HepG2 (cell line): ENCODE measurements at regions not wholly inside any gene's neighbourhood (a gene's known extent, or its start where the extent isn't known, plus 50 kb on each side); places are given as distances from the start of the nearest gene placed in this dataset.

Source experiments
- ATAC-seq: fragments of 200-7000 bp; cut with Tn5 transposase; 3 replicates; pipeline ENCODE4 v1.9.1; 2020; ENCODE audit warnings: mild to moderate bottlenecking, moderate library complexity
- BruUV-seq: library from RNA; stranded (reverse); fragments of 400-500 nt; replicated peaks from 2 replicates; lab custom pipeline; 2021; lab: Mats Ljungman, UMichigan
- CTCF ChIA-PET: fragments of 300-600 bp; formaldehyde crosslinking; extraction: SDS; loops from one replicate; lab custom pipeline; 2021; ENCODE audit warnings: low total read pairs, inconsistent platforms, low intra/inter-chr PET ratio; lab: Yijun Ruan, JAX
- POLR2A ChIA-PET: fragments of 350-600 bp; sonication (Branson Sonifier 250); formaldehyde crosslinking; loops from one replicate; lab custom pipeline; 2020; ENCODE audit warnings: antibody characterized with exemption, inconsistent platforms; lab: Yijun Ruan, JAX
- DNase-seq: peaks from one replicate; pipeline ENCODE4 v3.0.0-alpha.2; 2015; ENCODE audit warnings: low spot score
- FAIRE-seq: peaks from 3 replicates; lab custom pipeline; 2011; peaks lifted over from hg19 to GRCh38; lab: Jason Lieb, UNC
- H2AFZ ChIP-seq: one replicate; pipeline ENCODE4 v1.6.1; 2011; ENCODE audit warnings: low read length, inconsistent platforms
- H3K27ac ChIP-seq: fragments of 300-600 bp; 3 replicates; pipeline ENCODE4 v1.8.0; 2011; ENCODE audit warnings: mixed run types, mild to moderate bottlenecking, mixed read lengths, low read length, inconsistent platforms; ENCODE audit not compliant: insufficient read depth; ENCODE audit errors: extremely low read length
- H3K27me3 ChIP-seq, 2 experiments: fragments of 200-600 bp in 1 of 2; 2 replicates in 1 of 2; 3 replicates in 1 of 2; pipeline versions ENCODE4 v1.6.0 to v1.8.0; 2011; ENCODE audit warnings: low read length in 2 of 2, mild to moderate bottlenecking in 2 of 2, moderate library complexity in 2 of 2, inconsistent platforms in 1 of 2; ENCODE audit not compliant: insufficient read depth in 2 of 2, control insufficient read depth in 1 of 2
- H3K36me3 ChIP-seq, 2 experiments: fragments of 200-600 bp in 1 of 2; replicated peaks in 1 of 2; 2 replicates in 1 of 2; 3 replicates in 1 of 2; pipeline versions ENCODE4 v1.5.1 to v1.8.0; 2011; ENCODE audit warnings: low read length in 2 of 2, inconsistent platforms in 1 of 2; ENCODE audit not compliant: insufficient read depth in 2 of 2, control insufficient read depth in 1 of 2
- H3K4me1 ChIP-seq: 2 replicates; pipeline ENCODE4 v1.5.1; 2012; ENCODE audit warnings: low read length, inconsistent platforms; ENCODE audit not compliant: insufficient read depth
- H3K4me2 ChIP-seq: 2 replicates; pipeline ENCODE4 v1.6.0; 2011; ENCODE audit warnings: low read depth, low read length, inconsistent platforms
- H3K4me3 ChIP-seq, 3 experiments: fragments of 200-600 bp in 1 of 3; sonication (generic), shearing (Covaris generic) in 1 of 3; replicated peaks in 1 of 3; 2 replicates each; pipeline ENCODE4 v1.5.1; 2011 to 2016; ENCODE audit warnings: low read length in 3 of 3, inconsistent platforms in 2 of 3, low read depth in 2 of 3, mild to moderate bottlenecking in 2 of 3, control low read depth in 1 of 3, mixed read lengths in 1 of 3; ENCODE audit not compliant: insufficient read depth in 1 of 3
- H3K79me2 ChIP-seq: one replicate; pipeline ENCODE4 v1.6.1; 2011; ENCODE audit warnings: low read length, inconsistent platforms; ENCODE audit not compliant: insufficient read depth
- H3K9ac ChIP-seq: 2 replicates; pipeline ENCODE4 v1.6.0; 2011; ENCODE audit warnings: mild to moderate bottlenecking, low read depth, low read length, inconsistent platforms; ENCODE audit not compliant: insufficient read depth
- H3K9me3 ChIP-seq: 2 replicates; pipeline ENCODE4 v1.5.1; 2012; ENCODE audit warnings: mild to moderate bottlenecking, low read length
- H4K20me1 ChIP-seq: 2 replicates; pipeline ENCODE4 v1.6.0; 2011; ENCODE audit warnings: inconsistent platforms, mild to moderate bottlenecking, low read length, moderate library complexity; ENCODE audit not compliant: insufficient read depth
- GPN1 ChIP-seq: sonication (generic); formaldehyde crosslinking; IDR thresholded peaks from 2 replicates; pipeline ENCODE4 v1.5.1; 2020; ENCODE audit warnings: missing genetic modification reagents, borderline replicate concordance
- HDAC2 ChIP-seq: sonication (generic); formaldehyde crosslinking; IDR thresholded peaks from 2 replicates; pipeline ENCODE4 v1.4.0; 2020; ENCODE audit warnings: missing genetic modification reagents
- HOXA7 ChIP-seq: sonication (generic); formaldehyde crosslinking; IDR thresholded peaks from 2 replicates; pipeline ENCODE4 v1.8.1; 2022; ENCODE audit warnings: mild to moderate bottlenecking, missing genetic modification reagents, moderate library complexity
- KAT7 ChIP-seq: IDR thresholded peaks from 2 replicates; pipeline ENCODE4 v1.6.1; 2018; ENCODE audit warnings: borderline replicate concordance, missing compliant biosample characterization
- MBD4 ChIP-seq: IDR thresholded peaks from 2 replicates; pipeline ENCODE4 v1.6.1; 2012; ENCODE audit warnings: low read length, inconsistent platforms, borderline replicate concordance
- MED1 ChIP-seq: sonication (generic); formaldehyde crosslinking; IDR thresholded peaks from 2 replicates; pipeline ENCODE4 v1.4.0; 2020; ENCODE audit warnings: missing genetic modification reagents
- NFE2L1 ChIP-seq: sonication (generic); formaldehyde crosslinking; IDR thresholded peaks from 2 replicates; pipeline ENCODE4 v1.4.0; 2020; ENCODE audit warnings: missing genetic modification reagents, mild to moderate bottlenecking, borderline replicate concordance
- NFYC ChIP-seq: IDR thresholded peaks from 2 replicates; pipeline ENCODE4 v1.6.1; 2016; ENCODE audit warnings: missing genetic modification reagents, missing compliant biosample characterization
- SATB2 ChIP-seq: sonication (generic); formaldehyde crosslinking; IDR thresholded peaks from 2 replicates; pipeline ENCODE4 v1.5.0; 2020; ENCODE audit warnings: missing genetic modification reagents
- SP2 ChIP-seq: sonication (generic); formaldehyde crosslinking; IDR thresholded peaks from 2 replicates; pipeline ENCODE4 v1.5.1; 2020; ENCODE audit warnings: mild to moderate bottlenecking, missing genetic modification reagents
- SRSF1 ChIP-seq: fragments of 200-400 bp; formaldehyde crosslinking; optimal IDR thresholded peaks from 2 replicates; pipeline ENCODE3; 2017; ENCODE audit warnings: mild to moderate bottlenecking, low read depth, low read length, moderate library complexity
- TIGD3 ChIP-seq: sonication (generic); formaldehyde crosslinking; IDR thresholded peaks from 2 replicates; pipeline ENCODE4 v1.5.1; 2020; ENCODE audit warnings: mild to moderate bottlenecking, missing genetic modification reagents, borderline replicate concordance
- ZBTB4 ChIP-seq: sonication (generic); formaldehyde crosslinking; IDR thresholded peaks from 2 replicates; pipeline ENCODE4 v1.4.0; 2020; ENCODE audit warnings: missing genetic modification reagents, mild to moderate bottlenecking, borderline replicate concordance
- ZNF205 ChIP-seq: IDR thresholded peaks from 2 replicates; pipeline ENCODE4 v1.6.1; 2018; ENCODE audit warnings: missing biosample characterization, missing genetic modification reagents
- ZNF281 ChIP-seq: sonication (generic); formaldehyde crosslinking; IDR thresholded peaks from 2 replicates; pipeline ENCODE4 v1.4.0; 2020; ENCODE audit warnings: missing genetic modification reagents, borderline replicate concordance
- ZNF781 ChIP-seq: sonication (generic); formaldehyde crosslinking; IDR thresholded peaks from 2 replicates; pipeline ENCODE4 v1.5.1; 2020; ENCODE audit warnings: borderline replicate concordance, mild to moderate bottlenecking, missing genetic modification reagents; ENCODE audit errors: not compliant biosample characterization
- ZNF839 ChIP-seq: sonication (generic); formaldehyde crosslinking; IDR thresholded peaks from 2 replicates; pipeline ENCODE4 v1.4.0; 2020; ENCODE audit warnings: missing genetic modification reagents, mild to moderate bottlenecking, borderline replicate concordance
- ZZZ3 ChIP-seq: sonication (generic); formaldehyde crosslinking; IDR thresholded peaks from 2 replicates; pipeline ENCODE4 v1.4.0; 2020; ENCODE audit warnings: missing genetic modification reagents, mild to moderate bottlenecking, borderline replicate concordance
- WGBS: methylation state at CpG from one replicate; pipeline ENCODE4 v1.1.6; 2017; ENCODE audit warnings: low lambda C conversion rate; 5-methylcytosine and 5-hydroxymethylcytosine counted together
- in situ Hi-C: cut with HindIII; loops from 2 replicates; pipeline ENCODE4 v1.10.0; 2017; ENCODE audit warnings: low pct_unique_long_range_greater_than_20kb; ENCODE audit not compliant: extremely low pct_ligation_motif_present
- intact Hi-C: fragments of 100-400 bp; cut with micrococcal nuclease; formaldehyde crosslinking; loops from one replicate; pipeline ENCODE4 v1.10.0; 2022; ENCODE audit not compliant: unreplicated experiment

- Histone ChIP-seq H4K20me1 (no peaks in the 10 kb centered on the region), H3K9me3 (no peaks in the 10 kb centered on the region), H3K4me3 (no peak overlapping the region), H3K4me1 (no peaks in the 10 kb centered on the region), H3K9ac (no peak overlapping the region), H2AFZ (no peak overlapping the region), H3K36me3 (no peaks in the 10 kb centered on the region), H3K27me3 (no peaks in the 10 kb centered on the region; a peak in 1 of 5 replicates), H3K4me2 (no peak overlapping the region), H3K27ac (no peak overlapping the region), H3K79me2 (no peaks in the 10 kb centered on the region)
- POLR2A ChIA-PET: no interaction called here
- intact Hi-C loops: no loop called here
- CTCF ChIA-PET: no interaction called here
- no peak for FAIRE-seq
- DNase-seq: no peak
- no TSS peak for BruUV-seq
- WGBS: 2% methylated on average over 7 of the region's 7 CpGs
- no peak for ATAC-seq
- in situ Hi-C loops: no loop called here
- TF ChIP-seq ZNF839 (CRISPR knock-in tag) (no peak), KAT7 (CRISPR knock-in tag) (no peak), ZNF781 (no peak), GPN1 (CRISPR knock-in tag) (no peak), ZZZ3 (CRISPR knock-in tag) (no peak), HOXA7 (CRISPR knock-in tag) (no peak), MBD4 (no peak), ZNF205 (CRISPR knock-in tag) (no peak), ZBTB4 (no peak), SATB2 (CRISPR knock-in tag) (no peak), HDAC2 (CRISPR knock-in tag) (no peak), MED1 (CRISPR knock-in tag) (no peak), ZNF281 (CRISPR knock-in tag) (no peak), NFE2L1 (CRISPR knock-in tag) (no peak), SRSF1 (no peak), NFYC (no peak), SP2 (CRISPR knock-in tag) (no peak), TIGD3 (no peak)
Measured at GRCh38 chr18:73900106-73900835, 247.4 kb downstream of the FBXO15 start.
